Breast epithelium (tissue), 3 donors: ENCODE measurements at regions not wholly inside any gene's neighbourhood (a gene's known extent, or its start where the extent isn't known, plus 50 kb on each side); places are given as distances from the start of the nearest gene placed in this dataset.

Source experiments
- CTCF ChIP-seq, 3 donors: fragments of 450-650 bp; IDR thresholded peaks; one replicate each; pipeline ENCODE4 v1.5.1; 2016 to 2017; ENCODE audit warnings: antibody characterized with exemption in 3 of 3, mild to moderate bottlenecking in 3 of 3, moderate library complexity in 3 of 3
- POLR2A ChIP-seq: fragments of 450-650 bp; IDR thresholded peaks from one replicate; pipeline ENCODE4 v1.6.1; 2016; ENCODE audit warnings: antibody characterized with exemption, mild to moderate bottlenecking, moderate library complexity

- no peak for TF ChIP-seq CTCF (IDR thresholded peaks at IDR 0.05)
- no peak for TF ChIP-seq POLR2A
Measured at GRCh38 chr5:122697191-122697590, 77.7 kb upstream of the SNX2 start.
